BE2C (cell line): ENCODE measurements at regions not wholly inside any gene's neighbourhood (a gene's known extent, or its start where the extent isn't known, plus 50 kb on each side); places are given as distances from the start of the nearest gene placed in this dataset.
"Not testable (repeated sequence)": the region's sequence is repeated elsewhere in the genome, so short reads cannot be mapped to it uniquely, and the experiment has no call there.

Experiments
- DNase-seq: peaks from one replicate; pipeline ENCODE4 v3.0.0-alpha.2; 2020
- H3K27me3 ChIP-seq: fragments of 250-450 bp; sonication (Bioruptor Pico); 2 replicates; pipeline ENCODE4 v1.5.1; 2020; ENCODE audit warnings: mild to moderate bottlenecking
- H3K36me3 ChIP-seq: fragments of 250-450 bp; sonication (Bioruptor Pico); 2 replicates; pipeline ENCODE4 v1.5.1; 2020; ENCODE audit warnings: mild to moderate bottlenecking
- H3K4me1 ChIP-seq: fragments of 250-450 bp; sonication (Bioruptor Pico); 2 replicates; pipeline ENCODE4 v1.5.1; 2020
- H3K4me3 ChIP-seq: 2 replicates; pipeline ENCODE4 v1.5.1; 2011; ENCODE audit warnings: low read depth, low read length
- H3K9me3 ChIP-seq: fragments of 250-450 bp; sonication (Bioruptor Pico); 2 replicates; pipeline ENCODE4 v1.5.1; 2020
- TF ChIP-seq, protein P1 (sequence below): IDR thresholded peaks from 2 replicates; pipeline ENCODE4 v1.5.1; 2012; ENCODE audit warnings: mild to moderate bottlenecking, low read depth, low read length

- TF ChIP-seq, protein P1, sequence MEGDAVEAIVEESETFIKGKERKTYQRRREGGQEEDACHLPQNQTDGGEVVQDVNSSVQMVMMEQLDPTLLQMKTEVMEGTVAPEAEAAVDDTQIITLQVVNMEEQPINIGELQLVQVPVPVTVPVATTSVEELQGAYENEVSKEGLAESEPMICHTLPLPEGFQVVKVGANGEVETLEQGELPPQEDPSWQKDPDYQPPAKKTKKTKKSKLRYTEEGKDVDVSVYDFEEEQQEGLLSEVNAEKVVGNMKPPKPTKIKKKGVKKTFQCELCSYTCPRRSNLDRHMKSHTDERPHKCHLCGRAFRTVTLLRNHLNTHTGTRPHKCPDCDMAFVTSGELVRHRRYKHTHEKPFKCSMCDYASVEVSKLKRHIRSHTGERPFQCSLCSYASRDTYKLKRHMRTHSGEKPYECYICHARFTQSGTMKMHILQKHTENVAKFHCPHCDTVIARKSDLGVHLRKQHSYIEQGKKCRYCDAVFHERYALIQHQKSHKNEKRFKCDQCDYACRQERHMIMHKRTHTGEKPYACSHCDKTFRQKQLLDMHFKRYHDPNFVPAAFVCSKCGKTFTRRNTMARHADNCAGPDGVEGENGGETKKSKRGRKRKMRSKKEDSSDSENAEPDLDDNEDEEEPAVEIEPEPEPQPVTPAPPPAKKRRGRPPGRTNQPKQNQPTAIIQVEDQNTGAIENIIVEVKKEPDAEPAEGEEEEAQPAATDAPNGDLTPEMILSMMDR: no peak
- Histone ChIP-seq H3K9me3 (no peaks in the 10 kb centered on the region), H3K36me3 (no peaks in the 10 kb centered on the region), H3K27me3 (no peaks in the 10 kb centered on the region), H3K4me3 (no peak overlapping the region), H3K4me1 (no peaks in the 10 kb centered on the region)
- DNase-seq: no peak
These were observed 100.7 kb upstream of the PTPRG start for GRCh38 chr3:61460636-61461035.

DNA sequence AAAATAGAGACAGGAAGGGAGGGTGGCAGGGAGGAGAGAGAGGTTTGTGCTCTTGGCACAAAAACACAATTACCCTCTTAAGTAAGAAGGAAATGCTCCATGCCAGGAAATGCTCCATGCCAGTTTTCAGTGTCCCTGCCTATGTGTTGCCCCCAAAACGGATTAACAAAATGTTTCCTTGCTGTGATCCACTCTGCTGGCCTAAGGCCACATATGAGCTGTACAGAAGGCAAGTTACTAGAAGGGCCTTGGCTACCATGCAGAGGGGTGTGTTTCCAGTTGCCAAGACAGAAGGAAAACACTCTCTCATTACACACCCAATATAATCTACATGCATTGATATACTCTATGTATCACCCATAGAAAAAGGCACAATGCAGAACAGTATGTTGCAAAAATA lies 98.2 kb upstream of the PTPRG start:
- TF ChIP-seq, protein P1: no peak
- H3K36me3 ChIP-seq: no peaks in the 10 kb centered on the region
- no peaks in the 10 kb centered on the region for H3K9me3 ChIP-seq
- no peaks in the 10 kb centered on the region for H3K27me3 ChIP-seq
- no peak for DNase-seq
- H3K4me3 ChIP-seq: no peak overlapping the region
- no peaks in the 10 kb centered on the region for H3K4me1 ChIP-seq

DNA sequence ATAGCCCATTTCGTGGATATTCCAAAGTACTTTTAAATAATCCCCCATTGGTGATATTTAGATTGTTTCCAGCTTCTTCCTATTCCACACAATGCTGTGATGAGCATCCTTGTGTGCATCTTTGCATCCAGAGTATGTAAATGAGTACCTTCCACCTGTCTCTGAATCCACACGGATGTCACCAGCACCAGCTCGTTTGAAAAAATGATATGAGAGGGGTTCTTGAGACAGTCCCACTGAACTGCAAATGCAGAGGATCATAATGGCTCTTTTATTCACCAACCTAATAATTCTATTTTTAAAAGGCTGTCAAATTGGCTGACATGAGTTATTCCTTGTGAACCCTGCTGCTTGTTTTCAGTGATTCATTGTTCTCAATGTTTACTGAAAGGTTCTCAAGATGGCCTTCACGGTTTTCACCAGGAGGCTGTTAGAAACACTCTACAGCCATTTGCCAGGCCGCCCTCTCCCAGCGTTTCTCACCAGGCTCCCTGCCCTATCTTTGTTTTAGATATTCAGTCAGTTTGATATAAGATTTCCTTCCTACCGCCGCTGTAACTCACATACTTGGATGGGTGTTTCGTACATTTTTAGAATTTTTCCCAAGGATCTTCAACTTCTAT lies 96.7 kb upstream of the PTPRG start:
- no peaks in the 10 kb centered on the region for H3K9me3 ChIP-seq
- TF ChIP-seq, protein P1: no peak
- no peaks in the 10 kb centered on the region for H3K27me3 ChIP-seq
- DNase-seq: no peak
- no peaks in the 10 kb centered on the region for H3K36me3 ChIP-seq
- no peak overlapping the region for H3K4me3 ChIP-seq
- no peaks in the 10 kb centered on the region for H3K4me1 ChIP-seq

DNA sequence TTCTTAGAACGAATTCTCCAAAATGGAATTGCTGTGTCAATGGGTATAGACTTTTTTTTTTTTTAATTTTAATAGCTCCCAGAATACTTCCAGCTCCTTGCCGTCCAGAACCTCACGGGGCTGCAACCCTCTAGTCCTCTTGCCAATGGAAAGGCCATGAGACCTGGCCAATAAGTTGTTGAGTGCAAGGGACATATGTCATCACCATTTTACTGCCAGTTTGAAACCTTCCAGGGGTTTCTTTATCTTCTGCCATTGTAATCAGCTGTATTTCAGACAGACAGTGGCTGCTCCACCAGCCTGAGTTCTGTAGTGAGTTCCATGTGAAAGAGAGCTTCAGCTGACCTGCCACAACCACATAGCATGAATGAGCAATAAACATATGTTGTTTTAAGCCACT lies 95.0 kb upstream of the PTPRG start:
- Histone ChIP-seq H3K4me3 (no peak overlapping the region), H3K36me3 (no peaks in the 10 kb centered on the region), H3K4me1 (no peaks in the 10 kb centered on the region), H3K27me3 (no peaks in the 10 kb centered on the region), H3K9me3 (no peaks in the 10 kb centered on the region)
- TF ChIP-seq, protein P1: no peak
- no peak for DNase-seq

DNA sequence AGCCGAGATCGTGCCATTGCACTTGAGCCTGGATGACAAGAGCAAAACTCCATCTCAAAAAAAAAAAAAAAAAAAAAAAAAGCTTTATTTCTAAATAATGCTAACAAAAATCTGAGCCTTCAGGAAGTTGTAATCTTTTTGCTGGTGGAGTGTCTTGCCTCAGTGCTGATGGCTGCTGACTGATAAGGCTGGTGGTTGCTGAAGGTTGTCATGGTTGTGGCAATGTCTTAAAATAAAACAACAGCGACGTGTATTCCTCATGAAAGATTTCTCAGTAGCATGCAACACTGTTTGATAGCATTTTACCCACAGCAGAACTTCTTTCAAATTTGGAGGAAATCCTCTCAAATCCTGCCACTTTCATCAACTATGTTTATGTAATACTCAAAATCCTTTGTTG lies 77.4 kb upstream of the PTPRG start:
- Histone ChIP-seq H3K9me3 (no peaks in the 10 kb centered on the region), H3K27me3 (no peaks in the 10 kb centered on the region), H3K4me3 (no peak overlapping the region), H3K36me3 (no peaks in the 10 kb centered on the region), H3K4me1 (no peaks in the 10 kb centered on the region)
- TF ChIP-seq, protein P1: no peak
- DNase-seq: no peak

DNA sequence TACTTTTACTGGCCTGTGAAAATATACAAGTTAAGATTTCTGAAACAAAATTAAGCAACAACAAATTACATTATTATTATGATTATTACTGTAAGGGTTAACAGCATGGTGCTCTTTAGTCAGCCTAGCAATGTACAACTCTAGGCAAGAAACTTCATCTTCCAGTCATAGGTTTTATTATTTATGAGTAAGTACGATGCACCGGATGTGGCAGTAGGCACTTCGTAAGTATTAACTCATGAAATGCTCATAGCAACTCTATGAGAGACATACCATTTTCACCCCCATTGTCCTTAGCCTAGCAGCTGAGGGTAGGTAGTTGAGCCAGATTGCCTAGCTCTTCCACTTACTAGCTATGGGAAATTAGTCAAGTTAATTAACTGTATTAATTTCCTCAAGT lies 68.0 kb upstream of the PTPRG start:
- Histone ChIP-seq H3K27me3 (no peaks in the 10 kb centered on the region), H3K9me3 (no peaks in the 10 kb centered on the region), H3K4me1 (no peaks in the 10 kb centered on the region), H3K36me3 (no peaks in the 10 kb centered on the region), H3K4me3 (no peak overlapping the region)
- TF ChIP-seq, protein P1: no peak
- no peak for DNase-seq

- H3K4me3 ChIP-seq, H3K36me3 ChIP-seq, H3K4me1 ChIP-seq, DNase-seq, H3K27me3 ChIP-seq, H3K9me3 ChIP-seq: not testable (repeated sequence)
These were observed 67.1 kb upstream of the PTPRG start for GRCh38 chr3:61494309-61494708.
